ENCODE measurements at regions not wholly inside any gene's neighbourhood (a gene's known extent, or its start where the extent isn't known, plus 50 kb on each side); places are given as distances from the start of the nearest gene placed in this dataset.
"Not testable (repeated sequence)": the region's sequence is repeated elsewhere in the genome, so short reads cannot be mapped to it uniquely, and the experiment has no call there.

DNA sequence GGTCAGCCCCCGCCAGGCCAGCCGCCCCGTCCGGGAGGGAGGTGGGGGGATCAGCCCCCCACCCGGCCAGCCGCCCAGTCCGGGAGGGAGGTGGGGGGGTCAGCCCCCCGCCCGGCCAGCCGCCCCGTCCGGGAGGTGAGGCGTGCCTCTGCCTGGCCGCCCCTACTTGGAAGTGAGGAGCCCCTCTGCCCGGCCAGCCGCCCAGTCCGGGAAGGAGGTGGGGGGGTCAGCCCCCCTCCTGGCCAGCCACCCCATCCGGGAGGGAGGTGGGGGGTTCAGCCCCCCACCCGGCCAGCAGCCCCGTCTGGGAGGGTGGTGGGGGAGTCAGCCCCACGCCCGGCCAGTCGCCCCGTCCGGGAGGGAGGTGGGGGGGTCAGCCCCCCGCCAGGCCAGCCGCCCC lies 517.0 kb downstream of the EBF1 start:
- not testable (repeated sequence) for TF ChIP-seq CTCF, POLR2A (IDR thresholded peaks at IDR 0.05)

Measured in Peyer's patch (tissue), 4 donors.